ENCODE measurements at regions not wholly inside any gene's neighbourhood (a gene's known extent, or its start where the extent isn't known, plus 50 kb on each side); places are given as distances from the start of the nearest gene placed in this dataset.
"Not testable (repeated sequence)": the region's sequence is repeated elsewhere in the genome, so short reads cannot be mapped to it uniquely, and the experiment has no call there.

- DNase-seq (no peak), ATAC-seq (no peak)
- BruUV-seq (replicated peaks), result no TSS peak
These were observed 303.9 kb downstream of the SEC16B start for GRCh38 chr1:177665935-177666334.

GRCh38 chr1:177664742-177665141, 305.1 kb downstream of the SEC16B start:
- H3K36me3 ChIP-seq (ENCODE audit: low read depth, low read length); H3F3A ChIP-seq (ENCODE audit: low read length, unreplicated experiment); H3K4me1 ChIP-seq (ENCODE audit: insufficient read depth, low read length); H3K79me2 ChIP-seq (ENCODE audit: low read length); H3K9ac ChIP-seq (ENCODE audit: low read length); ATAC-seq; DNase-seq; BruUV-seq (replicated peaks); H4K20me1 ChIP-seq (ENCODE audit: low read length); H3K9me2 ChIP-seq (replicated peaks; ENCODE audit: low read length); POLR2A ChIA-PET (ENCODE audit: unreplicated experiment); H3K27ac ChIP-seq (ENCODE audit: low read length); H3K9me3 ChIP-seq (ENCODE audit: low read length); H3K4me3 ChIP-seq (ENCODE audit: low read length); H2AFZ ChIP-seq (ENCODE audit: low read length); intact Hi-C loops (cut with micrococcal nuclease); CTCF ChIA-PET; H3K4me2 ChIP-seq (ENCODE audit: low read length): not testable (repeated sequence)
- peaks cover 22% of the 10 kb centered on the region; the same call in 1 of the 2 replicates for H3K27me3 ChIP-seq (ENCODE audit: low read length)

More at GRCh38 chr1:177665935-177666334, 303.9 kb downstream of the SEC16B start:
- ChIA-PET CTCF (no interaction called here), POLR2A (ENCODE audit: unreplicated experiment) (no interaction called here)
- Histone ChIP-seq H3K9me2 (replicated peaks; ENCODE audit: low read length) (no peaks in the 10 kb centered on the region), H3K36me3 (ENCODE audit: low read depth, low read length) (no peaks in the 10 kb centered on the region), H2AFZ (ENCODE audit: low read length) (no peak overlapping the region), H3K4me3 (ENCODE audit: low read length) (no peak overlapping the region), H3K4me2 (ENCODE audit: low read length) (no peak overlapping the region), H3K9me3 (ENCODE audit: low read length) (no peaks in the 10 kb centered on the region), H3K27ac (ENCODE audit: low read length) (no peak overlapping the region), H4K20me1 (ENCODE audit: low read length) (no peaks in the 10 kb centered on the region), H3K27me3 (ENCODE audit: low read length) (peaks cover 17% of the 10 kb centered on the region; the same call in 1 of the 2 replicates), H3K9ac (ENCODE audit: low read length) (no peak overlapping the region), H3K79me2 (ENCODE audit: low read length) (no peaks in the 10 kb centered on the region), H3K4me1 (ENCODE audit: insufficient read depth, low read length) (no peaks in the 10 kb centered on the region), H3F3A (ENCODE audit: low read length, unreplicated experiment) (no peaks in the 10 kb centered on the region)
- intact Hi-C loops (cut with micrococcal nuclease), result no loop called here
- no peak for TF ChIP-seq CTCF (conservative IDR thresholded peaks at IDR 0.05; ENCODE audit: low read depth, low read length)
- TF ChIP-seq EZH2phosphoT487 (IDR thresholded peaks at IDR 0.05; ENCODE audit: borderline replicate concordance, low read length), result no peak
- no peak for TF ChIP-seq EZH2 (IDR thresholded peaks at IDR 0.05; ENCODE audit: low read length, unreplicated experiment)

- Histone ChIP-seq H3F3A (ENCODE audit: low read length, unreplicated experiment) (no peaks in the 10 kb centered on the region), H2AFZ (ENCODE audit: low read length) (no peak overlapping the region), H3K27ac (ENCODE audit: low read length) (no peak overlapping the region), H3K79me2 (ENCODE audit: low read length) (no peaks in the 10 kb centered on the region), H3K4me1 (ENCODE audit: insufficient read depth, low read length) (no peaks in the 10 kb centered on the region), H3K9me2 (replicated peaks; ENCODE audit: low read length) (no peaks in the 10 kb centered on the region), H4K20me1 (ENCODE audit: low read length) (no peaks in the 10 kb centered on the region), H3K9ac (ENCODE audit: low read length) (no peak overlapping the region), H3K4me2 (ENCODE audit: low read length) (no peak overlapping the region), H3K4me3 (ENCODE audit: low read length) (no peak overlapping the region), H3K36me3 (ENCODE audit: low read depth, low read length) (no peaks in the 10 kb centered on the region), H3K9me3 (ENCODE audit: low read length) (no peaks in the 10 kb centered on the region), H3K27me3 (ENCODE audit: low read length) (peaks cover 23% of the 10 kb centered on the region)
- BruUV-seq (replicated peaks), result no TSS peak
- no peak for DNase-seq
- ChIA-PET POLR2A (ENCODE audit: unreplicated experiment) (no interaction called here), CTCF (no interaction called here)
- intact Hi-C loops (cut with micrococcal nuclease), result no loop called here
- ATAC-seq, result no peak
- no peak for TF ChIP-seq EZH2 (IDR thresholded peaks at IDR 0.05; ENCODE audit: low read length, unreplicated experiment)
These were observed 309.7 kb downstream of the SEC16B start for GRCh38 chr1:177660188-177660587.

- Histone ChIP-seq H3K27me3 (ENCODE audit: low read length) (peaks cover 24% of the 10 kb centered on the region), H3K36me3 (ENCODE audit: low read depth, low read length) (no peaks in the 10 kb centered on the region), H3K27ac (ENCODE audit: low read length) (no peak overlapping the region), H2AFZ (ENCODE audit: low read length) (no peak overlapping the region), H3F3A (ENCODE audit: low read length, unreplicated experiment) (no peaks in the 10 kb centered on the region), H4K20me1 (ENCODE audit: low read length) (no peaks in the 10 kb centered on the region), H3K4me3 (ENCODE audit: low read length) (no peak overlapping the region), H3K9me3 (ENCODE audit: low read length) (no peaks in the 10 kb centered on the region), H3K4me2 (ENCODE audit: low read length) (no peak overlapping the region), H3K9ac (ENCODE audit: low read length) (no peak overlapping the region), H3K9me2 (replicated peaks; ENCODE audit: low read length) (no peaks in the 10 kb centered on the region), H3K4me1 (ENCODE audit: insufficient read depth, low read length) (no peaks in the 10 kb centered on the region), H3K79me2 (ENCODE audit: low read length) (no peaks in the 10 kb centered on the region)
- POLR2A ChIA-PET (ENCODE audit: unreplicated experiment), result no interaction called here
- intact Hi-C loops (cut with micrococcal nuclease), result no loop called here
- TF ChIP-seq EZH2phosphoT487 (IDR thresholded peaks at IDR 0.05; ENCODE audit: borderline replicate concordance, low read length), result no peak
- no peak for TF ChIP-seq EZH2 (IDR thresholded peaks at IDR 0.05; ENCODE audit: low read length, unreplicated experiment)
- TF ChIP-seq CTCF (conservative IDR thresholded peaks at IDR 0.05; ENCODE audit: low read depth, low read length), result no peak
- CTCF ChIA-PET, result no interaction called here
- no TSS peak for BruUV-seq (replicated peaks)
- ATAC-seq (no peak), DNase-seq (no peak)
These were observed 310.6 kb downstream of the SEC16B start for GRCh38 chr1:177659281-177659680.

Data from PC-3 (cell line).